Urinary bladder (tissue), 4 donors: ENCODE measurements at regions not wholly inside any gene's neighbourhood (a gene's known extent, or its start where the extent isn't known, plus 50 kb on each side); places are given as distances from the start of the nearest gene placed in this dataset. TPM values are rescaled to one million over a fixed set of nuclear protein-coding genes. Genes with fewer than 3 reads are reported as not detected.

ENCODE experiments used
- DNase-seq: peaks from one replicate; pipeline ENCODE4 v3.0.0-alpha.2; 2015; ENCODE audit errors: extremely low spot score
- H3K27ac ChIP-seq: one replicate; pipeline ENCODE4 v1.5.1; 2013; ENCODE audit warnings: low read depth, mild to moderate bottlenecking, moderate library complexity
- H3K36me3 ChIP-seq: one replicate; pipeline ENCODE4 v1.6.1; 2013; ENCODE audit warnings: mild to moderate bottlenecking, moderate library complexity; ENCODE audit not compliant: insufficient read depth
- H3K4me1 ChIP-seq: one replicate; pipeline ENCODE4 v1.6.1; 2013; ENCODE audit warnings: mild to moderate bottlenecking, moderate library complexity; ENCODE audit not compliant: insufficient read depth
- H3K4me3 ChIP-seq: one replicate; pipeline ENCODE4 v1.5.1; 2013; ENCODE audit warnings: low read depth, low read length
- WGBS: extraction: QIAGEN DNeasy Blood & Tissue Kit; methylation state at CpG from one replicate; pipeline ENCODE4 v1.1.7; 2013; 5-methylcytosine and 5-hydroxymethylcytosine counted together
- small RNA-seq: library from RNA; depleted of rRNA; stranded (forward); fragments of <200 nt; gene quantifications from one replicate; pipeline ENCODE3, GENCODE V24; 2014
- donor health status: healthy with polysubstance abuse.
- donor health status: healthy.

DNA sequence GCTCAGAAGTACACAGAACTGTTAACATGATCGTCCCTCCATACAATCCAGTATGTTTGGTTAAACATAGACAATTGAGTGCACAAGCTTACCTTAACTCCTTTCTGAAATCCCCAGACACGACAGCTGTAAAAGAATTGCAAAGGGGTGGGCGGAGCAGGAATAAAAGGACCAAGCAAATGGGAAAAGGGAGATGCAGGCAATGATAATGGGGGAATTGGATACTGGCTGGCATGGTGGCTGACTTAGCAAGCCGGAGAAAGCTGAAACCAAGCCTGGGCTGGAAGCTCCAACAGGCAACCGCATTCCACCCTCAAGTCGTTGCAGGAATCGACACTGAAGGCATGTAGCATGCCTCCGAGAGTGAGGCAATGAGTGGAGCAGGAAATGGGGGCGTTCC, 96.8 kb upstream of the TMEM132C start:
- H3K4me3 ChIP-seq = no peak overlapping the region
- 48% methylated on average over 9 of the region's 9 CpGs for whole genome bisulfite sequencing
- H3K4me1 ChIP-seq = no peaks in the 10 kb centered on the region
- DNase-seq = no peak
- no peak overlapping the region for H3K27ac ChIP-seq
- H3K36me3 ChIP-seq = no peaks in the 10 kb centered on the region

DNA sequence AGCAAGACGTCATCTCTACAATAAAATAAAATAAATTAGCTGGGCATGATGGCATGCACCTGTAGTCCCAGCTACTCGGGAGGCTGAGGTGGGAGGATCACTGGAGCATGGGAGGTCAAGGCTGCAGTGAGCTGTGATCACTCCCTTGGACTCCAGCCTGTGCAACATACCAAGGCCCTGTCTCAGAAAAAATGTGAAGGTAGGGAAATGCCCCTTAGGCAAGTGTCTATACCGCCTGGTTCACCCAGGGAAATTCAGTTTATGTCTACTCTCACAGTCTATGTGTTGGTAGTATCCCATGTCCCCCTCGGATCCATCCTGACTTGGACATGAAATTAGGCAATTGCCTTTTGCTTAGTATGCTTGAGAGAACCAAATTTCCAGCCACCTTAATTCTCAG, 88.4 kb upstream of the TMEM132C start:
- H3K4me3 ChIP-seq = no peak overlapping the region
- 79% methylated on average over 4 of the region's 4 CpGs for WGBS

DNA sequence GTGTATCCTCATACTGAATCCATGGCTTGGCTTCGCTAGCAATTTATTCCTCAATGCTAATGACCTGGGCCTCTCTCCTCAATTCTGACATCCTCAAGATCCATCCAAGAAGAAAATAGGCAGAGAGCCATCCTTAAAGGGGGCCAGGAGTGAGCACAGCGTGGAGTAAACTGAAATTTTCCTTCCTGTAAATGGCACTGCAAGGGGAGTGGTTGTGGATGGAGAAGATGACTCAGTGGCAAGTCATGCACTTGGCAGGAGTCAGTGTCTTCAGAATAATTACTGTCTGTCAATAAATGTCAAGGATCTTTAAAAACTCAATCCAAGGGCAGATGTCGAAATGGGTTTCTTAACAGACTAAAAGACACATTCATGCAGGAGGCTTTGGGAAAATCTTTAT, 88.0 kb upstream of the TMEM132C start:
- no peaks in the 10 kb centered on the region for H3K36me3 ChIP-seq
- no peak for DNase-seq
- H3K4me1 ChIP-seq = no peaks in the 10 kb centered on the region
- H3K4me3 ChIP-seq = no peak overlapping the region
- 69% methylated on average over 3 of the region's 3 CpGs for WGBS
- no peak overlapping the region for H3K27ac ChIP-seq

More for the DNA sequence above, 88.4 kb upstream of the TMEM132C start:
- H3K27ac ChIP-seq = no peak overlapping the region
- no peaks in the 10 kb centered on the region for H3K4me1 ChIP-seq
- H3K36me3 ChIP-seq = no peaks in the 10 kb centered on the region
- DNase-seq = no peak

DNA sequence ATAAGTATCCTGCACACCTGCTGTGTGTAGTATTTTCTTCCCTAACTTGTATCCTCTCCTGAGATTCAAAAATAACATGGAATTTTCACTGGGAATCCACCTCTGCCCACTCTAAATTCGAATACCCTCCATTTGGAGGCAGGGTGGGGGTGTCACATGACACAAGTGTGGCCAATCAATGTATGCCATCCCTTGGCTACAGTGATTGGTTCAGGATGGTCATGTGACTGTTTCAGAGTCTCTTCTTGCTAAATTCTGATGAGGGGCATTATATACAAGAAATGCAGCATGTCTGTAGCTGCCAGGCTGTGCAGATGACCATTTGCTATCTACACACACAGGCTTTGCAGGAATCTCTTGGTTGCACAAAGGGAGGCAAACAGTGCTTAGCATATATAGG, 86.8 kb upstream of the TMEM132C start:
- no peak for DNase-seq
- H3K27ac ChIP-seq = no peak overlapping the region
- H3K36me3 ChIP-seq = no peaks in the 10 kb centered on the region
- H3K4me3 ChIP-seq = no peak overlapping the region
- 54% methylated on average over 1 of the region's 1 CpG for WGBS
- no peaks in the 10 kb centered on the region for H3K4me1 ChIP-seq

DNA sequence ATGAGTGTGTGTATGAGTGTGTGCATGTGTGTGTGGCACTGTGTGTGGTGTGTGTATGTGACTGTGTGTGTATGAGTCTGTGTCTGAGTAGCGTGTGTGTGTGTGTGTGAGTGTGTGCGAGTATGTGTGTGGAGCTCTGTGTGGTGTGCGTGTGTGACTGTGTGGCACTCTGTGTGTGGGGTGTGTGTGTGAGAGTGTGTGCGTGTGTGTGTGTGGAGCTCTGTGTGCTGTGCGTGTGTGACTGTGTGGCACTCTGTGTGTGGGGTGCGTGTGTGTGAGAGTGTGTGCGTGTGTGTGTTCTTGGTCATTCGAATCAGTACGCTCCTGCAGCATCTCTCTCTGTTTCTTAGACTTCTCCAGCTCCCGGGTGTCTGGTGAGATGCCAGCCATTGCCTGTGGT, 76.9 kb upstream of the TMEM132C start:
- no peak for DNase-seq
- 83% methylated on average over 10 of the region's 10 CpGs for WGBS
- no peaks in the 10 kb centered on the region for H3K36me3 ChIP-seq
- no peak overlapping the region for H3K27ac ChIP-seq
- no peak overlapping the region for H3K4me3 ChIP-seq
- no peaks in the 10 kb centered on the region for H3K4me1 ChIP-seq

DNA sequence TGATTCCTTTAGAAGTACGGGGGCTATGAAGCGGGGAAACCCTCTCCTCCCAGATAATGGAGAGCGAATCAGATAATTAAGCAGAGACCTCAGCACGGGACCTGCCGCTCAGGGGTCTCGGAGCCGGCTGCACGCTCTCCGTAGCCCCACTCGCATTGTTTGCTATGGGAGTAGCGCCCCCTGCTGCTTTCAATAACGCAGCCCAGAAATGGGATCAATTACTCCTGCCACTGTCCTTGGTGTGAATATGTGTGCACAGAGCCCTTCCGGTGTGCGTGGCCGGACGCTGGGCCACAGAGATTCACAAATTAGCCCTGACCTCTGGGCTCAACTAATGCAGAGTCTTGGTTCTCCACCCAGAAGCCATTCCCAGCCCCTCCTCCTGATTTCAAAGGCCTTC, 76.4 kb upstream of the TMEM132C start:
- DNase-seq = no peak
- H3K27ac ChIP-seq = no peak overlapping the region
- H3K36me3 ChIP-seq = no peaks in the 10 kb centered on the region
- H3K4me3 ChIP-seq = no peak overlapping the region
- WGBS = 12% methylated on average over 16 of the region's 16 CpGs
- no peaks in the 10 kb centered on the region for H3K4me1 ChIP-seq

DNA sequence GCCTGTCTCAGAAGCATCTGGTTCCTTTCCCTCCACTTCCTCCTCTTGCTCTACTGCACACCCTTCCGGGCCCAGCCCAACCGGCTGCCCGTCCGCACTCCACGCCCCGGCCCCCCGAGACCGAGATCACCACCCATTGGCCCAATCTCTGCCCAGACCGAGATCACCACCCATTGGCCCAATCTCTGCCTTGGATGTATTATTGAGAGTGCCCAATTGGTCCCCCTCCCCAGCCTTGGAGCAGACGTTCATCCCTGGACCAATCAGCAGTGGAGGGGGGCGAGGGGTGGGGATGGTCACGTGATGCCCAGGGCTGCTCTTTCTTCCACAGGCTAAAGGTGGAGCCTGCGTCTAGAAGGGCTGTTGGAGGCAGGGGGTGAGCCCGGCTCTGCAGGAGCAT, 75.6 kb upstream of the TMEM132C start:
- H3K36me3 ChIP-seq = no peaks in the 10 kb centered on the region
- WGBS = 77% methylated on average over 14 of the region's 14 CpGs
- DNase-seq = no peak
- no peak overlapping the region for H3K27ac ChIP-seq
- no peaks in the 10 kb centered on the region for H3K4me1 ChIP-seq
- H3K4me3 ChIP-seq = no peak overlapping the region

DNA sequence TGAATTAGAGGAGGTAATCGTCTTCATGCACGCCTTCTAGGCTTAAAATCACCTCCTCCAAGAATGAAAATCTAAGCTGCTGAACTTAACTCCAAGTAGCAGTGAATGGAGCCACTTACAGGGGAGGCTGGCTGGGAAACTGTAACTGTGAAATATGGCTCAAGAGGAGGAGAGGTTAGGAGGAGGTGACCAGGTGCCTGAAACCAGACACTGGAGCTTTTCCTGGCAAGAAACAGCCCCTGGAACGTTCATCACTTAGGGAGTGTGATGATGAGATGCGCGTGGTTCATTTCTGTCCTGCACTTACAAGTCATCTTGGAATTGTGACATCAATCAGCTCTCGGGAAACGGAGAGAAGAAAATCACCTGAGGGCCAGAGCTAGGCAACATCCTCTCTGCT, 62.3 kb upstream of the TMEM132C start:
- H3K27ac ChIP-seq = no peak overlapping the region
- WGBS = 72% methylated on average over 7 of the region's 7 CpGs
- H3K4me3 ChIP-seq = no peak overlapping the region
- H3K36me3 ChIP-seq = no peaks in the 10 kb centered on the region
- no peak for DNase-seq
- H3K4me1 ChIP-seq = no peaks in the 10 kb centered on the region

DNA sequence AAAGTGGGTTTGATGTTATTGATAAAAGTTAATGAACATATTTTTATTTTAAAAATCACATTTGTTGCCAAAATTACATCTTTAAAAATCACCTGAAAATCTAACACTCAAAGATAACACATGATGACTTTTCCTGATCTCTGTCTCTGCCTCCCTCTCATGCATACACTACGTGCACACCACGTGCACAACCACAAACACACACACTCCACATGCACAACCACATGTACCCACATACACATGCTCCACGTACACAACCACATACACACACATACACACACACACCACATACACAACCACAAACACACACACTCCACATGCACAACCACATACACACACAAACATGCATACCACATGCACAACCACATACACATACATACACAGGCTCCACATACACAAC, 61.8 kb upstream of the TMEM132C start:
- WGBS = 90% methylated on average over 3 of the region's 3 CpGs
- Histone ChIP-seq H3K4me1 (no peaks in the 10 kb centered on the region), H3K4me3 (no peak overlapping the region), H3K36me3 (no peaks in the 10 kb centered on the region), H3K27ac (no peak overlapping the region)
- no peak for DNase-seq

DNA sequence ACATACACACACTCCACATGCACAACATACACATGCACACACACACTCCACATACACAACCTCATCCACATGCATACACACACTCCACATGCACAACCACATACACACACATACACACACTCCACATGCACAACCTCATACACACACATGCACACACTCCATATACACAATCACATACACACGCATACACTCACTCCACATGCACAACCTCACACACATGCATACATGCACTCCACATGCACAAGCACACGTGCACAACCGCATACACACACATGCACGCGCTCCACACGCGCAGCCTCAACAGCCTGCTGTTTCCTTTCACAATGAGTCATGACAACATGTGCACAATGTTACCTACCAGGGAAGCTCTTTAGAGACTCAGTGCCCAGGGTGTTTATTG, 61.2 kb upstream of the TMEM132C start:
- Histone ChIP-seq H3K36me3 (no peaks in the 10 kb centered on the region), H3K4me1 (no peaks in the 10 kb centered on the region), H3K27ac (no peak overlapping the region), H3K4me3 (no peak overlapping the region)
- no peak for DNase-seq
- WGBS = 81% methylated on average over 7 of the region's 7 CpGs

Small RNA genes lying in the stretch of these regions (small RNA-seq; reads per million reads assigned to genes)
- gene AC006065.2 (not detected), gene AC073913.2 (not detected), gene HSPE1P20 (not detected), gene RF00019 (not detected), gene RNU1-104P (not detected)
